ENCODE measurements at regions not wholly inside any gene's neighbourhood (a gene's known extent, or its start where the extent isn't known, plus 50 kb on each side); places are given as distances from the start of the nearest gene placed in this dataset.
"Not testable (repeated sequence)": the region's sequence is repeated elsewhere in the genome, so short reads cannot be mapped to it uniquely, and the experiment has no call there.

DNA sequence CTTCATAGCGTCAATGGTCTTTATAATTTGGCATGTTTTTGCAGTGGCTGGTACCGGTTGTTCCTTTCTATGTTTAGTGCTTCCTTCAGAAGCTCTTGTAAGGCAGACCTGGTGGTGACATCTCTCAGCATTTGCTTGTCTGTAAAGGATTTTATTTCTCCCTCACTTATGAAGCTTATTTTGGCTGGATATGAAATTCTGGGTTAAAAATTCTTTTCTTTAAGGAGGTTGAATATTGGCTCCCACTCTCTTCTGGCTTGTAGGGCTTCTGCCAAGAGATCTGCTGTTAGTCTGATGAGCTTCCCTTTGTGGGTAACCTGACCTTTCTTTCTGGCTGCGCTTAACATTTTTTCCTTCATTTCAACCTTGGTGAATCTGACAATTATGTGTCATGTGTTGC, 250.0 kb upstream of the CTNNB1 start:
- H3T11ph ChIP-seq (ENCODE audit: low read length); H3K18ac ChIP-seq (ENCODE audit: insufficient read length, low read depth, low read length); H3K4ac ChIP-seq (ENCODE audit: low read depth, low read length); H3K27me3 Mint-ChIP-seq (ENCODE audit: low read depth); H3K4me2 ChIP-seq (ENCODE audit: insufficient read depth, insufficient read length, low read length); H3K27ac Mint-ChIP-seq; H3K14ac ChIP-seq (ENCODE audit: insufficient read depth, low read length); H3K4me3 Mint-ChIP-seq; H2BK20ac ChIP-seq (ENCODE audit: low read depth, low read length, poor library complexity, severe bottlenecking); H4K20me1 ChIP-seq (ENCODE audit: control insufficient read depth, insufficient read depth, insufficient read length); H3K27ac ChIP-seq (ENCODE audit: insufficient read length, low read depth, low read length); H4K91ac ChIP-seq (ENCODE audit: insufficient read length, low read depth, low read length); H3K9ac ChIP-seq (ENCODE audit: extremely low read depth, insufficient read length, low read length); H2BK120ac ChIP-seq (ENCODE audit: low read depth, low read length, poor library complexity, severe bottlenecking); H3K79me2 ChIP-seq (ENCODE audit: insufficient read depth, low read length); H3K27me3 ChIP-seq (ENCODE audit: insufficient read depth, low read length); H2BK12ac ChIP-seq (ENCODE audit: insufficient read length, low read depth, low read length); H3K56ac ChIP-seq (ENCODE audit: insufficient read length, low read depth, low read length); H4K5ac ChIP-seq (ENCODE audit: insufficient read length, low read depth, low read length); DNase-seq; H4K8ac ChIP-seq (replicated peaks; ENCODE audit: insufficient read length, low read depth, low read length); H3K79me1 ChIP-seq (ENCODE audit: insufficient read depth, low read depth, low read length, poor library complexity, severe bottlenecking); H2AK5ac ChIP-seq (ENCODE audit: insufficient read length, low read length); H2BK5ac ChIP-seq (ENCODE audit: insufficient read length, low read length); H3K23ac ChIP-seq (ENCODE audit: insufficient read length, low read depth, low read length); H2BK15ac ChIP-seq (ENCODE audit: low read depth, low read length); H3K4me1 Mint-ChIP-seq; H3K9me3 ChIP-seq (ENCODE audit: control insufficient read depth, low read depth, low read length); H3K23me2 ChIP-seq (ENCODE audit: insufficient read length, low read depth, low read length, poor library complexity, severe bottlenecking); H3K4me1 ChIP-seq (ENCODE audit: insufficient read depth, low read length); H2AFZ ChIP-seq (ENCODE audit: low read length): not testable (repeated sequence)
- Mint-ChIP-seq H3K36me3 (ENCODE audit: insufficient read depth in 1 of 3, low read depth in 3 of 3) (peaks cover 9 to 24% (median 19%) of the 10 kb centered on the region in 3 experiments), H3K9me3 (peaks cover 33 to 35% of the 10 kb centered on the region in 2 experiments)
- WGBS (ENCODE audit: extremely low coverage, insufficient read length, low lambda C conversion rate), result no CpG with 5 or more reads among the region's 3 CpGs

Measured in H9 (cell line).